ENCODE measurements at regions not wholly inside any gene's neighbourhood (a gene's known extent, or its start where the extent isn't known, plus 50 kb on each side); places are given as distances from the start of the nearest gene placed in this dataset.

DNA sequence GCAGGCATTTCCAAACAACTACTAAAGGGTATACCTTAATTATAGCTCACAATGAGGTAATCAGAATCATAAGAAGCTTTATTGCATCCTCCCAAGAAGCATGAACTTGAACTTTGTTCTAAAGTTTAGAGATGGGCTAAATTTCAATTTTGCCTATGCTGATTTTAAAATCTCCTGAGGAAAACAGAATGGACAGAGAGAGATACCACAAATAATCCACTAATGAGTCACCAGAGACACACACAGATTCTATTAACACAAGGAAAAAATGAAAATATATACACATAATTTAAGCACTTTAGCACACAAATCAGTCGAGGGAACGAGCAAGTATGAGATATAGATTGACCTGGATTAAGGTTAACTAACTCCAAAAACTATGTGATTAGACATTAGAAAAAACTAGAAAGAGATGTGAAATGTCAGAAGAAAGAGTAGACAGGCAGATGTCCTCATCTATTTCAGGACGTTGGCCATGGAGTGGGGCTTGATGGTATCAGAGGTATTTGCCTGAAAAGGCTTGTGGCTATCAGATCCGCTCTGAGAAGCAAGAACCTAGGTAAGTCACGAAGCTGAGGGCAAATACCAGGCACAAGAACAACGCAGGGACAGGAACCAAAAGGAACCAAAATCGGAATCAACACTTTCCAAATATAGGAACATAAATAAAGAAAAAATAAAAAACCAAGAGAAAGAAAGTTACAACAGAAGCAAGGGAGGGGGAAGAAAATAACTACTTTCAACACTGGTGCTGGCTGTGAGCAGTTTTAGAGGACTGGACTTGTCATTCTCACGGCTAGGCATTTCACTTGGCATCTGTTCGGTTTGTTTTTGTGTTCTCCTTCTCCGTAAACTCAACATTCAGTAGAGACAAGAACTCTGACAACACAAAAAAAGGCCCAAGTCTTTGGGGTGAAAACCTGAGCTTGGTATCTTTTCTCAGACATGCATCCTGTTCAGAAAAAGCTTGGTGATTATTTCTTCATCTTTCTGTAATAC is 294.6 kb upstream of the PUM3 start:
- FAIRE-seq (no peak), ATAC-seq (no peak), DNase-seq (no peak)
- Histone ChIP-seq H3K27ac (no peak overlapping the region), H3K4me1 (peaks cover 0 to 6% (median 0%) of the 10 kb centered on the region in 3 donors), H3K36me3 (no peaks in the 10 kb centered on the region), H3K27me3 (no peaks in the 10 kb centered on the region), H3K4me3 (no peak overlapping the region), H3K9me3 (no peaks in the 10 kb centered on the region)
- TF ChIP-seq, protein P1, sequence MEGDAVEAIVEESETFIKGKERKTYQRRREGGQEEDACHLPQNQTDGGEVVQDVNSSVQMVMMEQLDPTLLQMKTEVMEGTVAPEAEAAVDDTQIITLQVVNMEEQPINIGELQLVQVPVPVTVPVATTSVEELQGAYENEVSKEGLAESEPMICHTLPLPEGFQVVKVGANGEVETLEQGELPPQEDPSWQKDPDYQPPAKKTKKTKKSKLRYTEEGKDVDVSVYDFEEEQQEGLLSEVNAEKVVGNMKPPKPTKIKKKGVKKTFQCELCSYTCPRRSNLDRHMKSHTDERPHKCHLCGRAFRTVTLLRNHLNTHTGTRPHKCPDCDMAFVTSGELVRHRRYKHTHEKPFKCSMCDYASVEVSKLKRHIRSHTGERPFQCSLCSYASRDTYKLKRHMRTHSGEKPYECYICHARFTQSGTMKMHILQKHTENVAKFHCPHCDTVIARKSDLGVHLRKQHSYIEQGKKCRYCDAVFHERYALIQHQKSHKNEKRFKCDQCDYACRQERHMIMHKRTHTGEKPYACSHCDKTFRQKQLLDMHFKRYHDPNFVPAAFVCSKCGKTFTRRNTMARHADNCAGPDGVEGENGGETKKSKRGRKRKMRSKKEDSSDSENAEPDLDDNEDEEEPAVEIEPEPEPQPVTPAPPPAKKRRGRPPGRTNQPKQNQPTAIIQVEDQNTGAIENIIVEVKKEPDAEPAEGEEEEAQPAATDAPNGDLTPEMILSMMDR (IDR thresholded peaks at IDR 0.05), result no peak
- intact Hi-C loops (cut with DNase I), result no loop called here
- whole genome bisulfite sequencing, 2 donors, result 55 to 59% methylated on average over 10 of the region's 10 CpGs

DNA sequence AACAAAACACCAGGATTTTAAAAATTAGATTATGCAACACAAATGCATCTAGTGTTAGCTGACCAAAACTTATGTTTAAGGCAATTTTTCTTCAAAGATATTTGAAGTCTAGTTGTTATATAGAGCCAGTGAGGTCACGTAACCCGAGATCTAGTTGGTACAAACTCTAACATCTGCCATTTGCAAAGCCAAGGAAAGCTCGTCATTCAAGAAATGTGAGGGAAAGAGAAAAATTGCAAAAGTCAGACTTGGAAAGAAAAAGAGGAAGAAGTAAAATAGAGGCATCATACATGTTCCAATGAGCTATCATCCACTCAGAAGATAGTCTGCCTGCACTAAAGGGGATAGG is 293.4 kb upstream of the PUM3 start:
- Histone ChIP-seq H3K9me3 (no peaks in the 10 kb centered on the region), H3K36me3 (no peaks in the 10 kb centered on the region), H3K27me3 (no peaks in the 10 kb centered on the region), H3K4me1 (peaks cover 0 to 6% (median 0%) of the 10 kb centered on the region in 3 donors), H3K4me3 (no peak overlapping the region), H3K27ac (no peak overlapping the region)
- ATAC-seq (peak in 2 of 4 donors; percentile 11 to 17), FAIRE-seq (no peak), DNase-seq (no peak)
- TF ChIP-seq, protein P1 (IDR thresholded peaks at IDR 0.05), result no peak
- intact Hi-C loops (cut with DNase I), result no loop called here
- 40 to 44% methylated on average over 3 of the region's 3 CpGs for WGBS, 2 donors

DNA sequence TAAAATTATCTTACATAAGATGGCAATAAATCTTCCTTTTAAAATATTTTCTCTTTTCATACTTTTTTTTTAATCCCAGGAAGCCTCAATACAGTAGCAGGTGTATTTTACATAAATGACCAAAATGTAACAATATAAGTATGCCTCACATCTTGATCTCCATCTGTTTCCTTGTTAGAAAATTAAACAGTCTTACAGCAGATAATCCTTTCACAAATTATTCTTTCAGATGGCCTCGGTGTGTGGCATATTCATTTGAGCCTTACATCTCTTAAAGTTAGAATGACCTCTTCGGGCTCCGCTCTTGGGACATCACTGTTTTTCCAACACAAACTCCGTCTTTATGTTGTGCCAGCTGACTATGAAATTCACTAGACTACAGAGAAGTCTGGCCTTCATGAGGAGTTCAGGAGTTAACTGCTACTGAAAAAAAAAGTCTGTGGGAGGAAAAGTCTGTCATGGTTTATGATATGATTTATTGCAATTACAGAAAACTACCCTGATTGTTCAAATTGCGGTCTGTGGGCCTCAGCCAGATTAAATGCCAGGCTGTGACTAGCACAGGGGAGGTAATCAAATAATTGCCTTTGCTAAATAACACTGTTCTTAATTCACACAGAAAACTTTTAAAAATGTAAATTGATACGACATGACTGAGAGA is 292.9 kb upstream of the PUM3 start:
- FAIRE-seq (no peak), ATAC-seq (peak in 3 of 4 donors; percentile 34 to 68 (median 62)), DNase-seq (no peak)
- Histone ChIP-seq H3K27ac (no peak overlapping the region), H3K4me3 (no peak overlapping the region), H3K36me3 (no peaks in the 10 kb centered on the region), H3K4me1 (peaks cover 0 to 6% (median 0%) of the 10 kb centered on the region in 3 donors), H3K9me3 (no peaks in the 10 kb centered on the region), H3K27me3 (no peaks in the 10 kb centered on the region)
- TF ChIP-seq, protein P1 (IDR thresholded peaks at IDR 0.05), result no peak
- 46 to 56% methylated on average over 6 of the region's 6 CpGs for WGBS, 2 donors
- intact Hi-C loops (cut with DNase I), result no loop called here

DNA sequence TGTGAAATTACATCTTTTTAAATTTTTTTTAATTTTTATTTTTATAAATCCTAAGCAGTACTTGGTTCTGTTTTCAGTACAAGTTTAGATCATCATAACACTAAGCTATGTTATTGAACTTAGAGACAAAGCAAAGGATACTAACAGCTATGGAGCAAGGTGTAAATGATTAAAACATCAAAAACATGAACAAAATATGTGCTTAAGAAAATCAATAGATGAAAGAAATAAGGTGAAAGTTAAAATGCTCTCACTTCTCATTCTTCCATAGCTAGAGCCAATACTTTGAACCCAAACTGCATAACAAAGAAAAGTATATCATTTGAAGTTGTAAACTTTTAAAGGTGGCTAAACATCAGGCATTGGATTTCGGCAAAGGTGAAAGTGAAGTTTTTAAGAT is 292.3 kb upstream of the PUM3 start:
- Histone ChIP-seq H3K4me1 (peaks cover 0 to 6% (median 0%) of the 10 kb centered on the region in 3 donors), H3K36me3 (no peaks in the 10 kb centered on the region), H3K9me3 (no peaks in the 10 kb centered on the region), H3K27ac (no peak overlapping the region), H3K27me3 (no peaks in the 10 kb centered on the region), H3K4me3 (no peak overlapping the region)
- TF ChIP-seq, protein P1 (IDR thresholded peaks at IDR 0.05), result no peak
- ATAC-seq (no peak), DNase-seq (no peak), FAIRE-seq (no peak)
- intact Hi-C loops (cut with DNase I), result no loop called here
- WGBS, 2 donors, result 69 to 85% methylated on average over 1 of the region's 1 CpG

All from pancreas (tissue), 10 donors.